B cell (primary cell): ENCODE measurements at regions not wholly inside any gene's neighbourhood (a gene's known extent, or its start where the extent isn't known, plus 50 kb on each side); places are given as distances from the start of the nearest gene placed in this dataset.

Experiments used
- ATAC-seq: fragments of 200-7000 bp; cut with Tn5 transposase; one replicate; pipeline ENCODE4 v1.10.0; 2021; ENCODE audit warnings: low read depth, mild to moderate bottlenecking, moderate number of reproducible peaks, moderate library complexity
- CTCF ChIA-PET: fragments of 350-600 bp; sonication (Branson Sonifier 250); formaldehyde crosslinking; loops from one replicate; lab custom pipeline; 2021; ENCODE audit warnings: antibody characterized with exemption, inconsistent platforms; lab: Charles Lee
- POLR2A ChIA-PET: fragments of 350-600 bp; sonication (Branson Sonifier 250); formaldehyde crosslinking; loops from one replicate; lab custom pipeline; 2021; ENCODE audit warnings: antibody characterized with exemption; lab: Charles Lee
- DNase-seq: peaks from one replicate; pipeline ENCODE4 v3.0.0; 2013
- H2AFZ ChIP-seq: 2 replicates; pipeline ENCODE4 v1.6.1; 2012; ENCODE audit warnings: mild to moderate bottlenecking, low read depth, low read length; ENCODE audit not compliant: insufficient read depth, poor library complexity, severe bottlenecking
- H3K27ac ChIP-seq, 2 donors: 1 replicate in 1 of 2; 2 replicates in 1 of 2; pipeline ENCODE4 v1.5.1; 2012 to 2013; ENCODE audit warnings: low read length in 2 of 2, mild to moderate bottlenecking in 2 of 2, moderate library complexity in 1 of 2
- H3K27me3 ChIP-seq, 4 experiments: fragments of 200-600 bp in 1 of 4; sonication (generic) in 1 of 4; replicated peaks in 1 of 4; 1 replicate in 2 of 4; 2 replicates in 2 of 4; pipeline versions ENCODE4 v1.6.1 to v1.7.0; 2013 to 2016; ENCODE audit warnings: low read length in 3 of 4, mild to moderate bottlenecking in 2 of 4, mixed read lengths in 1 of 4, moderate library complexity in 1 of 4; ENCODE audit not compliant: insufficient read depth in 4 of 4, control insufficient read depth in 3 of 4; ENCODE audit errors: control extremely low read depth in 1 of 4
- H3K36me3 ChIP-seq, 2 experiments: replicated peaks in 1 of 2; 1 replicate in 1 of 2; 2 replicates in 1 of 2; pipeline versions ENCODE4 v1.6.1 to v1.7.1; 2013; ENCODE audit warnings: low read length in 1 of 2; ENCODE audit not compliant: insufficient read depth in 2 of 2, control insufficient read depth in 1 of 2; ENCODE audit errors: control extremely low read depth in 1 of 2, extremely low read depth in 1 of 2
- H3K4me1 ChIP-seq, 2 donors: fragments of 200-600 bp in 1 of 2; sonication (generic) in 1 of 2; 1 replicate in 1 of 2; 2 replicates in 1 of 2; pipeline versions ENCODE4 v1.5.1 to v1.6.1; 2013 to 2017; ENCODE audit warnings: low read length in 2 of 2; ENCODE audit not compliant: control insufficient read depth in 2 of 2, insufficient read depth in 2 of 2
- H3K4me2 ChIP-seq: replicated peaks from 2 replicates; pipeline ENCODE3; 2012; ENCODE audit warnings: mild to moderate bottlenecking, low read depth, low read length; ENCODE audit not compliant: poor library complexity, severe bottlenecking
- H3K4me3 ChIP-seq, 5 experiments: fragments of 200-600 bp in 1 of 5; sonication (generic) in 1 of 5; 1 replicate in 3 of 5; 2 replicates in 2 of 5; pipeline versions ENCODE4 v1.5.1 to v1.7.0; 2011 to 2016; ENCODE audit warnings: low read length in 4 of 5, mild to moderate bottlenecking in 4 of 5, low read depth in 2 of 5, control low read depth in 1 of 5, moderate library complexity in 1 of 5; ENCODE audit not compliant: insufficient read depth in 1 of 5; ENCODE audit errors: control extremely low read depth in 1 of 5, extremely low read depth in 1 of 5
- H3K79me2 ChIP-seq: fragments of 200-600 bp; sonication (generic); one replicate; pipeline ENCODE4 v1.6.0; 2016; ENCODE audit warnings: low read length; ENCODE audit not compliant: control insufficient read depth, insufficient read depth
- H3K9ac ChIP-seq: fragments of 200-600 bp; sonication (generic); 2 replicates; pipeline ENCODE4 v1.6.1; 2017; ENCODE audit warnings: mild to moderate bottlenecking, low read length, moderate library complexity
- H3K9me3 ChIP-seq, 3 donors: one replicate each; pipeline versions ENCODE4 v1.6.1 to v1.7.1; 2013; ENCODE audit warnings: low read length in 2 of 3; ENCODE audit not compliant: control insufficient read depth in 2 of 3, insufficient read depth in 1 of 3; ENCODE audit errors: control extremely low read depth in 1 of 3
- H4K20me1 ChIP-seq: 2 replicates; pipeline ENCODE4 v1.6.0; 2012; ENCODE audit warnings: mild to moderate bottlenecking, low read length; ENCODE audit not compliant: insufficient read depth, control insufficient read depth, poor library complexity, severe bottlenecking
- H3K27ac Mint-ChIP-seq: one replicate; pipeline ENCODE4 v1.8.0; 2021; ENCODE audit warnings: mixed read lengths
- H3K27me3 Mint-ChIP-seq: one replicate; pipeline ENCODE4 v1.8.0; 2021; ENCODE audit warnings: mixed read lengths
- H3K4me1 Mint-ChIP-seq: one replicate; pipeline ENCODE4 v1.8.0; 2021; ENCODE audit warnings: mixed read lengths
- H3K4me3 Mint-ChIP-seq: one replicate; pipeline ENCODE4 v1.8.0; 2021; ENCODE audit warnings: mixed read lengths
- H3K9me3 Mint-ChIP-seq: one replicate; pipeline ENCODE4 v1.8.0; 2022; ENCODE audit warnings: mixed read lengths; ENCODE audit not compliant: insufficient read depth
- EZH2 ChIP-seq: IDR thresholded peaks from 2 replicates; pipeline ENCODE4 v1.6.1; 2012; ENCODE audit warnings: borderline replicate concordance, low read depth, mild to moderate bottlenecking, moderate library complexity, low read length; ENCODE audit not compliant: insufficient read depth, poor library complexity, severe bottlenecking
- WGBS: methylation state at CpG from one replicate; pipeline ENCODE4 v1.1.5; 2013; ENCODE audit warnings: missing lambda C conversion rate; ENCODE audit not compliant: insufficient coverage; 5-methylcytosine and 5-hydroxymethylcytosine counted together
- intact Hi-C: fragments of 100-400 bp; cut with micrococcal nuclease; formaldehyde crosslinking; loops from one replicate; pipeline ENCODE4 v1.10.0; 2022
- TF ChIP-seq, protein P1 (sequence below): fragments of 200-600 bp; IDR thresholded peaks from one replicate; pipeline ENCODE4 v1.8.0; 2022; ENCODE audit warnings: antibody characterized with exemption, mild to moderate bottlenecking

GRCh38 chrX:85501349-85501748, 121.9 kb upstream of the POF1B start:
- DNase-seq (no peak), ATAC-seq (no peak)

DNA sequence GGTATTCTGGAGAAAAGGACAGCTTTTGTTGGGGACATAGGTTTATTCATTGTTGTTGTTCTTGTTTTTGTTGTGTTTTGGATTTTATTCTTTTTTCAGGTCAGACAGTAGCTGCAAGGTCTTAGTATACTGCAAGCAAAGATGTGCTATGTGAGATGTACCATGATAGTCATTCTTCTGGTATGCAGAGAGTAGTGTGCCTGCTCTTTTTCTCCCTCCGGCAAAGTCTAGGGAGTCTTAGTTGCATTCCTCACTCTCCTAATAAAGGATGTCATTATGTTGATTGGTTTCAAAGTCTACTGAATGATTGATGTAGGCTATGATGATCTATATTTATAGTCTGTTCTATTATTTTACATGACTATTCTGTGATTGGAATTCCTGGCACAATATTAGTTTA, 119.9 kb upstream of the POF1B start:
- no CpG with 5 or more reads among the region's 1 CpG for WGBS
- no peak overlapping the region for H3K9ac ChIP-seq
- intact Hi-C loops = no loop called here
- DNase-seq (no peak), ATAC-seq (no peak)
- Mint-ChIP-seq H3K27ac (no peak overlapping the region), H3K9me3 (no peaks in the 10 kb centered on the region), H3K4me3 (no peak overlapping the region), H3K27me3 (no peaks in the 10 kb centered on the region), H3K4me1 (no peaks in the 10 kb centered on the region)
- no peak overlapping the region for H3K4me3 ChIP-seq
- H3K9me3 ChIP-seq = no peaks in the 10 kb centered on the region
- TF ChIP-seq EZH2 = no peak
- TF ChIP-seq, protein P1, sequence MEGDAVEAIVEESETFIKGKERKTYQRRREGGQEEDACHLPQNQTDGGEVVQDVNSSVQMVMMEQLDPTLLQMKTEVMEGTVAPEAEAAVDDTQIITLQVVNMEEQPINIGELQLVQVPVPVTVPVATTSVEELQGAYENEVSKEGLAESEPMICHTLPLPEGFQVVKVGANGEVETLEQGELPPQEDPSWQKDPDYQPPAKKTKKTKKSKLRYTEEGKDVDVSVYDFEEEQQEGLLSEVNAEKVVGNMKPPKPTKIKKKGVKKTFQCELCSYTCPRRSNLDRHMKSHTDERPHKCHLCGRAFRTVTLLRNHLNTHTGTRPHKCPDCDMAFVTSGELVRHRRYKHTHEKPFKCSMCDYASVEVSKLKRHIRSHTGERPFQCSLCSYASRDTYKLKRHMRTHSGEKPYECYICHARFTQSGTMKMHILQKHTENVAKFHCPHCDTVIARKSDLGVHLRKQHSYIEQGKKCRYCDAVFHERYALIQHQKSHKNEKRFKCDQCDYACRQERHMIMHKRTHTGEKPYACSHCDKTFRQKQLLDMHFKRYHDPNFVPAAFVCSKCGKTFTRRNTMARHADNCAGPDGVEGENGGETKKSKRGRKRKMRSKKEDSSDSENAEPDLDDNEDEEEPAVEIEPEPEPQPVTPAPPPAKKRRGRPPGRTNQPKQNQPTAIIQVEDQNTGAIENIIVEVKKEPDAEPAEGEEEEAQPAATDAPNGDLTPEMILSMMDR = no peak
- ChIA-PET CTCF (no interaction called here), POLR2A (no interaction called here)
- H2AFZ ChIP-seq = no peak overlapping the region
- no peaks in the 10 kb centered on the region for H3K36me3 ChIP-seq
- no peaks in the 10 kb centered on the region for H4K20me1 ChIP-seq
- no peaks in the 10 kb centered on the region for H3K27me3 ChIP-seq
- H3K4me2 ChIP-seq = no peak overlapping the region
- H3K4me1 ChIP-seq = no peaks in the 10 kb centered on the region
- no peaks in the 10 kb centered on the region for H3K79me2 ChIP-seq
- H3K27ac ChIP-seq = no peak overlapping the region

More at GRCh38 chrX:85501349-85501748, 121.9 kb upstream of the POF1B start:
- no peaks in the 10 kb centered on the region for H3K4me1 Mint-ChIP-seq
- Histone ChIP-seq H3K27me3 (no peaks in the 10 kb centered on the region), H3K9me3 (no peaks in the 10 kb centered on the region), H3K36me3 (no peaks in the 10 kb centered on the region), H3K9ac (no peak overlapping the region), H4K20me1 (no peaks in the 10 kb centered on the region), H3K4me3 (no peak overlapping the region), H3K79me2 (no peaks in the 10 kb centered on the region), H3K4me2 (no peak overlapping the region), H2AFZ (no peak overlapping the region), H3K4me1 (no peaks in the 10 kb centered on the region), H3K27ac (no peak overlapping the region)
- intact Hi-C loops = no loop called here
- WGBS = no CpG with 5 or more reads among the region's 3 CpGs
- POLR2A ChIA-PET = no interaction called here
- no peaks in the 10 kb centered on the region for H3K9me3 Mint-ChIP-seq
- CTCF ChIA-PET = no interaction called here
- H3K27me3 Mint-ChIP-seq = no peaks in the 10 kb centered on the region
- TF ChIP-seq, protein P1 = no peak
- no peak for TF ChIP-seq EZH2
- H3K4me3 Mint-ChIP-seq = no peak overlapping the region
- no peak overlapping the region for H3K27ac Mint-ChIP-seq
